ENCODE measurements at regions not wholly inside any gene's neighbourhood (a gene's known extent, or its start where the extent isn't known, plus 50 kb on each side); places are given as distances from the start of the nearest gene placed in this dataset.

DNA sequence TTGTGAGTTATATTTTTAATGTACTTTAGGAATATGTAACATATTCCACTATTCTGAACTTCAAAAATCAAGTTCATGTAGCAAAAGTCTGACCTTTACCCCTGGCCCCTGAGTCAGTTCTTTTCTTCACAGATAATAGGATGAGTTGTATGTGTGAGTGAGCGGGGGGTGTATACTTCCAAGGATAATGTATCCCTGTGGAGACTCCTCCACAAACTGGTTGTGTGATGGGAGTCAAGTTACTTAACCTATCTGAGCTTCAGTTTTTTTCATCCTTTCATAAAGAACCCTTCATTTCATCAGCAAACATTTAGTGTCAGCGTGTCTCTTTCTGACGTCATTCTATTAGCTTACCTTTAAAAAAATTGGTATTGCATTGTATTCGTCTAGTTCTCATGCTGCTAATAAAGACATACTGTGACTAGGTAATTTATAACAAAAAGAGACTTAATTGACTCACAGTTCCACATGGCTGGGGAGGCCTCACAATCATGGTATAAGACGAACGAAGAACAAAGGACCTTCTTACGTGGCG is 288.1 kb upstream of the GPC6 start:
- DNase-seq = no peak

DNA sequence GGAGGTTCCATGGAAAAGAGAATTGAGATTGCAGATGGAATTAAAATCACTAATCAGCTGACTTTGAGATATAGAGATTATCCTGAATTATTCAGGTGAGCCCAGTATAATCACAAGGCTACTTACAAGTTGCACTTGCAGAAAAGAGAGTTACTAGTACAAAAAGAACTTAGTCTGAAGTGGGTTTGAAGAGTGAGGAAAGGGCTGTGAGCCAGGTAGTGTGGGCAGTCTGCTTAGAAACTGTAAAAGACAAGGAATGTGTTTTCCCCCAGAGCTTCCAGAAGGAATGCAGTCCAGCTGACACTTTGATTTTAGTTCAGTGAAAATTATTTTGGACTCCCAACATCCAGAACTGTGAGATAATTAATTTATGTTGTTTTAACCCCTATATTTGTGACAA is 285.4 kb upstream of the GPC6 start:
- no peak for DNase-seq

DNA sequence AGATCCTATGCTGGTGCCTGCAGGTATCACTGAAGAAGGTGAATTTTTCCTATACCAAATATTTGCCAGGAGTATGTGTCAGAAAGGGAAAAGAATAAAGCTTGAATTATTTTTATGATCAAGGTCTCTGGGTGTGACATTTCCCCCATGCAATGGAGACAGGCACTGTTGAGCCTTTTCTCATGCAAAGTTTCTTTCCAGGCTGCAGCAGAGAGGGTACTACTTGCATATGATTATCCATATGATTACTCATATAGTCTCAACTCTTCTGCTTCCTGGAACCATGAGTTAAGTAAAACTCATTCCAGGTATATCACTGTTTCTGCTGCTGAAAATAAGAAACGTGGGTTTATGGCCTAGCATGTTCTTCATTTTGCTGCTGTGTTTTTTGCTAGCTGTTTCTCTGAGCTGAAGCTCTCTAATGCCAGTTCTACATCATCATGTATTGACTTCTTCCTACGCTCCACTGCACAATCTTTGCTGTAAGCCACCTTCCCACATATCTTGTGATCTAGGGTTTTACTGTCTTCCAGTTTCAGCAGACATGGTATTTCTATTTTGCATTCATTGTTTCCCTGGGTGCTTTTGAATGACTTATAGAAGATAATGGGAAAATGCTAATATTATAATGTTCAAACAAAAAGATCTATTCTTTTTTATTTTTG is 278.7 kb upstream of the GPC6 start:
- no peak for DNase-seq

DNA sequence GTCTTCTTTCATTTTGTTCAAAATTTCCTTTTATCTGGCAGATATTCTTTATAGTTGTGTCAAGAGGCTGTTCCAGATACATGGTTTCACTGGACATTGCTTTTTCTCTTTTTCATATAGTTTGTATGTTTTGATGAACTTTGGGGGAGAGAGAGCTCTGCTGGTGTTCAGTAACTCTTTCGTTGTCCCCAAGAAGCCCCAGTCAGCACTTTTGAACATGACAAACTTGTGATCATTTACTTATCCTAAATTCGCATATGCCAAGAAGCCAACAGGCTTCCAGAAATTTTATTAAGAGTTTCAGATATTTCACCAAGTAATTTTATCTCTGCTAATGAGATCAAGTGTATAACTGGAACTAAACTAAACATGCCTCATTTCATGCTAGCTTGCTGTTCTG is 275.8 kb upstream of the GPC6 start:
- DNase-seq = no peak

DNA sequence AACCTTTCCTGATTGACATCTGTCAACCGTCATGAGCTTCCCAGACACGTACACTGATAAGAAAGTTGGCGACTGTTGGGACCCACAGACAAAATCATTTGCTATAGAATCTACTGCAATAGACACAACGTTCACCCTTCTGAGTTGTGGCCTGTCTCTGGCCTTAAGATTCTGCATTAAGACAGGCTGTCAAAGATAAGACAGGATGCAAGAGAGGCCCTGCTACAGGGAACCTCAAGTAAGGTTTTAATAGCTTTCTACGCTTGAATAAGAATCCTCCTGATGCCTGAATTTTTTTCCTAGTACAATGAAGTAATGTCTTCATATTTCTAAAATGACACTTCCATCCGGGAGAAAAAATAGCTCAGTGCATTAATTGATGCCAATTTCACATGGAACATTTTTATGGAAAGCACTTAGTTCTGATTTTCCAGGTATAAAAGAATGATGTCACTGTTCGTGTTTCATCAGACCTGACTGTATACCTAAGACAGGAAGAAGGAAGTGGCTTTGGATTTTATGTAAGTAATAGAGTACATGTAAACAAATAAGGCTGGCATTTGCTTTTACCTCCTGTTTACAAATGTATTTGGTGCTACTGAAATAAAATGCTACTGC is 275.2 kb upstream of the GPC6 start:
- no peak for DNase-seq

DNA sequence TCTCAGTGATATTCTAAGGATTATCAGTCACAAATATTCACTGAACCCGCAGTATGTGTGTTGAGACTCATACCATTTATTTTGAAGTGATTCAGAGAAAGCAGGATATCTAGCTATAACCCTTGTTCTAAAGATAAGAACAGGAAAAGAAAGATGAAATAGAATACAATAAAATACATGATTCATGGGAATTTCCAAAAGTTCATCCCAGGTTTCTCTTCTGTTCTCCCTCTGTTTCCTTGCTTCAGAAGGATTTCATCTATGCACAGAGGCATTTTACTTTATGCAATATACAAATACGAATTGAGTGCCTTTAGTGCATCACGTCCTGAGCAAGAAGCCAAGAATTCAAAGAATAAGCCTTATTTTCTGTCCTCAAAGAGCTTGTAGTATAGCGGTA is 274.4 kb upstream of the GPC6 start:
- no peak for DNase-seq

GRCh38 chr13:92954746-92955145 is 271.9 kb upstream of the GPC6 start:
- no peak for DNase-seq

DNA sequence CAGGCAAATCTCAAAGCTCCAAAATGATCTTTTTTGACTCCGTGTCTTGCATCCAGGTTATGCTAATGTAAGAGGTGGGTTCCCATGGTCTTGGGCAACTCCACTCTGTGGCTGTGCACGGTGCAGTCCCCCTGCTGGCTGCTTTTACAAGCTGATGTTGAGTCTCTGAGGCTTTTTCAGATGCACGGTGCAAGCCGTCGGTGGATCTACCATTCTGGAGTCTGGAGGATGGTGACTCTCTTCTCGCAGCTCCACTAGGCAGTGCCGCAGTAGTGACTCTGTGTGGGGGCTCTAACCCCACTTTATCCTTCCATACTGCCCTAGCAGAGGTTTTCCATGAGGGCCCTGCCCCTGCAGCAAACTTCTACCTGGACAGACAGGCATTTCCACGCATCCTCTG is 266.8 kb upstream of the GPC6 start:
- no peak for DNase-seq

GRCh38 chr13:92963029-92963428 is 263.6 kb upstream of the GPC6 start:
- DNase-seq = no peak

- no peak for DNase-seq
These were observed 260.3 kb upstream of the GPC6 start for GRCh38 chr13:92966341-92966740.

DNA sequence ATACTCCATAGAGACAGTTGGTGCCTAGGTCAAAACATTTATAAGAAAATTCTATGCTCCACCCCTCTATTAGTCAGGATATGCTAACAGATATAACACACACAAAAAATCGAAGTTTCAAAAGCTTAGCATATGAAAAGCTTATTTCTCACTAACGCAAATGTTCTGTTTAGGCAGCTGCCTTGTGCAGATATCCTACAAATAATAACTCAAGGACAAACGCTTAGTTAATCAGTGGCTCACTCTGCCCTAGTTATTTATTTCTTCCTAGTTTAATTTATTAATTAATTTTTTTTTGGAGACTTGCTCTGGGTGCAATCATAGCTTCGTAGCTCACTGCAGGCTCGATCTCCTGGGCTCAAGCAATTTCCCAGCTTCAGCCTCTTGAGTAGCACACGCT is 259.7 kb upstream of the GPC6 start:
- no peak for DNase-seq

- DNase-seq = no peak
These were observed 258.7 kb upstream of the GPC6 start for GRCh38 chr13:92967923-92968322.

GRCh38 chr13:92972751-92973150 is 253.9 kb upstream of the GPC6 start:
- DNase-seq = no peak

- no peak for DNase-seq
These were observed 251.6 kb upstream of the GPC6 start for GRCh38 chr13:92974905-92975429.

- DNase-seq = no peak
These were observed 249.9 kb upstream of the GPC6 start for GRCh38 chr13:92976657-92977056.

DNA sequence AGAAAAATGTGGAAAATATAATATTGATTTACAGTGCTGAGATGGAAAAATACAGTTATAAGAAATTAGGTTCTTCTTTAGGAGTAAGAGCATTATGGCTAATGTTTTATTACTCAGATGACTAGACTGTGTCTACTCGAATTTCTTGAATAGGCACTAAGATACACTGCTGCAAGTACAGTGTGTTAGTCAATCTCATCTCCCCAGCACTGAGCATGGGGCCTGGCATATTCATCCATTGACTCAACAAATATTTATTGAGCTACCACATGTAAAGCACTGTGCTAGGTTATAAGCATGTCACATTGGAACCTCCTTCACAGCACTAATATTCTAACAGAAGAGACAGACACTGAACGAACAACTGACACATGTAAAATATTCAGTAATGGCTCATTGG is 242.5 kb upstream of the GPC6 start:
- DNase-seq = no peak

DNA sequence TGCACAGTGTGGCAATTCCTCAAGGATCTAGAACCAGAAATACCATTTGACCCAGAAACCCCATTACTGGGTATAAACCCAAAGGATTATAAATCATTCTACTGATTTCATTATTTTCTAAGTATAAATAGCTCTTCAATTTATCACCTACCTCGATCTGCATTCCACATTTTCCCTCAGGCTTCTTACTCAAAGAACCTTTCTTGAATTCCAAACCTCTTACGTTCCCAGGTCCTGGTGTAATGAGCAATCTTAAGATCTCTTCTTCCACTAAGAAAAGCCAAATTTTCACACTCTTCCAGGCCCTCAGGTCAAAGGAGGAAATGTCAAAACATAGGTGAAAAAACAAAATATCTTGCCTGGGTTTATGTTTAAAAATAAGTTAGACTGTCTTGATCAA is 237.3 kb upstream of the GPC6 start:
- DNase-seq = no peak

- DNase-seq = no peak
These were observed 234.9 kb upstream of the GPC6 start for GRCh38 chr13:92991692-92992091.

GRCh38 chr13:92994056-92994455 is 232.6 kb upstream of the GPC6 start:
- DNase-seq = no peak

DNA sequence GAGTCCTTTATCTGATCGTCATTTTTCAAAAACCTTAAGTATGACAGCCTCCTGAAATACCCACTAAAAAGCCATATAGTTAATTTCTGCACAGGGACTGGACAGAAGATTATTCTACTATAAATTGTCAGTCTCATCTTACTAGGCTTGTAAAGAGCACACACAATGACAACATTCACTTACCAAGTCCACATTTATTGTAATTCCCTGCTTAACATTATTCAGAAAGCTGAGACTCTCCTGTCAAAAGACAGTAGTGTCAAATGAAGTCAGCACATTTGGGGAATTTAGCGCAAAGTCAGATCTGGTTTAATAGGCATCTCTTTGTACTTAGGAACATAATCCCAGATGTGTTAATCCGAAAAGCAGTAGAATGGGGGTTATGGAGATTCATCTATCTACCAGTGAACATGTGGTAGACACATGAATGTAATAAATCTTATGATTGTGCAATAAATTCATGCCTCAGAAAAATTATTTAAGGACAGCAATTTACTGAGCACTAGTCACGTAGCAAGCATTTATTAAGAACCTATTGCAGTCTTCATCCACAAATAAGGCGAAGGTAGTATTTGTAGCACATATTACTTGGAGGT is 224.6 kb upstream of the GPC6 start:
- DNase-seq = no peak

DNA sequence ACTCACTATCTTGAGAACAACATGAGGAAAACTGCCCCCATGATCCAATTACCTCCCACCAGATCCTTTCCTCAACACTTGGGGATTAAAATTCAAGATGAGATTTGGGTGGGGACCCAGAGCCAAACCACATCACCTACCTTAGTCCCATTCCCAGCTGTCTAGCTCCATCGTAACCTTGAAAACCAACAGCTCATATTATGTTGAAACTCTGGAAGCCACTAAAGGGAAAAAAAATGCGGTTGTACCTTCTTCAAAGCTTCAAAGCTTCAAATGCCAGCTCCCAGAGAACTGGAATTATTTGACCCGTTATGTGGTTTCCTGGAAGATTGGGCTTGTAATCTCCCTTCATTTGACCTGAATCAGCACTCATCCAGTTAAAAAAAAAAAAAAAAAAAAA is 223.1 kb upstream of the GPC6 start:
- no peak for DNase-seq

- DNase-seq = no peak
These were observed 221.7 kb upstream of the GPC6 start for GRCh38 chr13:93004919-93005318.

GRCh38 chr13:93007928-93008327 is 218.7 kb upstream of the GPC6 start:
- DNase-seq = no peak

- no peak for DNase-seq
These were observed 209.0 kb upstream of the GPC6 start for GRCh38 chr13:93017493-93018112.
